NCI-H510A (cell line): ENCODE measurements at regions not wholly inside any gene's neighbourhood (a gene's known extent, or its start where the extent isn't known, plus 50 kb on each side); places are given as distances from the start of the nearest gene placed in this dataset.
"Not testable (repeated sequence)": the region's sequence is repeated elsewhere in the genome, so short reads cannot be mapped to it uniquely, and the experiment has no call there.

Experiments used
- DNase-seq: peaks from one replicate; lab custom pipeline; 2025; lab: John Stamatoyannopoulos, UW

DNA sequence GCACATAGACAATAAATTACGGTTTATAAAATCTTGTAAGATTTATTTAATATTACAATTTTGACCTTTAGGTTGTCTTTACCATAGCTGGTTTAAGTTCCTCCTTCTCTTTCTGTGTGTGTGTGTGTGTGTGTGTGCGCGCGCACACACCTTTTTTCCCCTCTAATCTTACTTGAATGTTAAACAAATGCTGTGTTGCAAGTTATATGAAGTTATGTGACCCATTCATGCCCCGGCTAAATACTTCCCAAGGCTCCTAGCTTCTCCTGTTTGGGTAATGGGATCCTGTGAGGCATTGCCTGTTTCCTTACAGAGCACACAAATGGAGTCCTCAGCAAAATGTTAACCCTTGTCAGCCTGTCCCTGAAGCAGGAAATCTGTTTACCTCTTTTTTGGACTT, 125.6 kb upstream of the ZNF608 start:
- no peak for DNase-seq

DNA sequence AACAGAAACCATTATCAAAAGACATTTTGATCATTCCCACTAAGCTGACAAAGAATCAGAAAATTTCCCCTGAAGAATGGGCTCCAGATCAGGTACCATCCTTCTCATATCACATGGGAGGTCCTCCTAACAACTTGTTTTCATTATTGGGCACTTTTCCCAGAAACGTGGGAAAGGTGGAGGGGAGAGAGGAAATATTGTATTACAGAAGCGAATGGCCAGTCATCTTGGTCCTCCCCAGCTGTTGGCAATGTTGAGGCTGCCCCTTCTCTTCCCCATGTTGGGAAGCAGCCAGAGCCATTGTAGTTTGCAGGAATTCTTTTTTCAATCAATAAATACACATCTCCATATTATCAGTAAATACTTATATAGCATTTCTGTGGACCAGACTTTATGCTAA, 126.2 kb upstream of the ZNF608 start:
- DNase-seq: no peak

DNA sequence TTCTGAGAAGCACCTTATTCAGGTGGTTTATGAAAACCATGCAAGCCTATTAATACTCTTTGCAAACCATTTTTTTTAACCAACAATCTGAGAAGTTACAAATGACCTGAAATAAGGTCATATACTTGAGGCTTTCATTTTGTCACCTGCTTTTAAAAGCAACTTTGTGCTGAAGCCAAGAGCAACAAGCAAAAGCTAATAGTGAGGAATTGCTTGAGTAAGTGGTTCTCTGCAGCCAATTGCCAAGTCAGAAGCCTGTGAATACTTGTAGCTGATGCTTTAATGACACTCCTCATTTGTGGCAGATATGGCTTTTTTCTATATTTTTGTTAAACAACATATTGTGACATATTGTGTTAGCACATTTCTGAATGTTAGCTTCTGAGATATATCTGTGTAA, 126.7 kb upstream of the ZNF608 start:
- no peak for DNase-seq

DNA sequence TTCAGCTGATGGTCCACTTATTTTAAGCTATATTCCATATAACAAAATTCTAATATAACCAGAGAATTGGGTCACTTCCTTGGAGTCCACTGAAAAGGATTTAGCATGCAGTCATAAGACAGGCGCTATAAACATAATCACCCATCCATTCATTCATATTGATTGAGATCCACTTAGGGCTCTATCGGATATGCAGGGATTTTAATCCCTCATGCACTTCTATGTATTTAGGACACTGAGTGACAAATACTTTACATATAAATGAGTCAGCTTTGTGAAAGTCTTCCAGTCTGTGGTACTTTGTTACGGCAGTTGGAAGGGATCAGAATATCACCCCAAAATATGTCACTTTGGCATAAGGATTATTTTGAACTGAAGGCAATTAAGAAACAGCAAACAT, 127.3 kb upstream of the ZNF608 start:
- no peak for DNase-seq

DNA sequence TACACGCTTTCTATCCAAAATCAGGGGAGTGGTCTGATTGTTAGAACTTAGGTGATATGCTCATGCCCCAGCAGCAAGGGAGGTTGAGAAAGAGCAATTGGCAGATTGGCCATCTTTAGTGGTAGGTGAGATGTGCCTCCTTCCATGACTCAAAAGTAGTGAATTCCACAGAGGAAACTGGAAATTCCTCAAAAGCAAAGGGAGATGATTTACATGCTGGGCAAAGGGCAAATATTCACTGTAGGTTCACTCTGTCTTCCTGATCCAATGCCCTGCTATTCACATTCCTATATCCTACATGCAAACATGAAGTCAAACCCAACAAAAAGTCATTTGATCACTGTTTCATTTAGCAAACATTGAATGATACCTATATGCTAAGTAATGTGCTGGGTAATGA, 130.1 kb upstream of the ZNF608 start:
- DNase-seq: no peak

DNA sequence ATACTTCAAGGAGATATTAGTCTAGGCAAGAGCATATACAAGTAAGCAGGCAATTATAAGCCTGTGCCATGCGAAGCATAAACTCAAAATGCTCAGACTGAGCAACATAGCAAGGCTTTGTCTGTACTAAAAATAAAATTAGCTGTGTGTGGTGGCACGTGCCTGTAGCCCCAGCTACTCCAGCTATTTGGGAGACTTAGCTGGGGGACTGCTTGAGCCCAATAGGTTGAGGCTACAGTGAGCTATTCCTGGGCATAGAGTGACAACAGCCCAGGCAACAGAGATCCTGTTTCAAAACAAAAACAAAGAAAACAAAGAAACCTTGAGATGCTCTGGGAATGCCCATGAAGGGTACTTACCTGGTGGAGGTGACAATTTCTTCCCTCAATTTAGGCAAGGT, 130.5 kb upstream of the ZNF608 start:
- no peak for DNase-seq

DNA sequence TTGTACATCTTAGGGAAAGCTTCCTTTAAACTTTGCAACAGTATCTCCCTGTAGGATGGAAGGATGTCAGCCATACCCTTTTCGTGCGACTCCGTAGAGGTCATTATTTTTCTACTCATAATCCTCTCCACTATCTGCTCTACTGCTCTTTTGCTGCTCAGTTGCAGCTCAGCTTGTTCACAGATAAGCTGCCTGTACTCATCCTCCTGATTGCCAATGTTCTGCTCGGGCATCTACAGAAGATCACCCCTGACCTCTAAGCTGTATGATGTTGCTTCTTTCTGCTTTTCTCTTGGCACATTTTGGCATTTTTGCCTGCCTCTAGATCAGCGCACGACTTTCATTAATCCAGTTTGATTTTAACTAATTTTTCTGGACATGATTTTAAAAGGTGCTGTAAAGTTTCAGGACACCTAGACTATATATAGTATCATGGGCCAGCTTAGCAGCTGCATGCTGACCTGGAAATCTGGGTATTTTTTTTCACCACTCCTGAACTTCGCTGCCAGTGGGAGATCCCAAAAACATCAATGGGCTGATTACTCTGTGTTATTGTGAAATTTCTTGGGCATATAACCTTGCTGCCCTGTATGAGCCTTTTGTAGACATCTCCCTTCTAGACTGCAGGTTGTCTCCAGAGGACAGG, 131.2 kb upstream of the ZNF608 start:
- DNase-seq: no peak

DNA sequence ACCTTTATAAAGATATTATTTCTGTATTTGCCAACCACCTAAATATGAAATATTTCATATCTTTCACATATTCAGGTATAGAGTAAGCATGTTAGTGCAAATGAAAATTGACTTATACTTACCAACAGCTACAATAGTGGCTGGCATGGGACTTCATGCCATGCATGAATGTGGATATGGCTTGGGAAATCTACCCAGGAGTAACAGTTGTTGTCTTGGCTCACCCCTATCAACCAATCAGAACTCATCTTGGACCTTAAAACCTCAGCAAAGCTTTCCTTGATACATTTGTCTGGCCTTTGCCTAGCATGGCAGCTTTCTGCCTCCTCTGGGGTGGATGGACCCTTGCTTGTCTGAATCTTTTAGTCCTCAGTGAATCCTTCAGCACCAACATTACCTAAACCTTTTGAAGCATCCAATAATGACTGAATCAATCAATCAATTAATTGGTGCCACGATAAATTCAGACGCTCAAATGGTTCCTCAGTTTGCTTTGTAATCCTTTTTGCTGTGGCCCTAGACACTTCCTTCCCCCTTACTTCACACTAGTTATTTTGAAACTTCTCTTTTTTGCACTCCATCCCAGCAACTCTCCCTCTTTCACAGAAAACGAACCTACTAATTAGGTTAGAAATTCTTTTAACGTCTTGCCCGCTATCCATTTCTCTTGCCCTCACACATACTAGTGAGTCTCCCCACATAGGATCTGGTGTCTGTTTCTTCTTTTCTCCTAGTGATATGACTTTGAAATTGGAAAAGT, 132.3 kb upstream of the ZNF608 start:
- DNase-seq: no peak

DNA sequence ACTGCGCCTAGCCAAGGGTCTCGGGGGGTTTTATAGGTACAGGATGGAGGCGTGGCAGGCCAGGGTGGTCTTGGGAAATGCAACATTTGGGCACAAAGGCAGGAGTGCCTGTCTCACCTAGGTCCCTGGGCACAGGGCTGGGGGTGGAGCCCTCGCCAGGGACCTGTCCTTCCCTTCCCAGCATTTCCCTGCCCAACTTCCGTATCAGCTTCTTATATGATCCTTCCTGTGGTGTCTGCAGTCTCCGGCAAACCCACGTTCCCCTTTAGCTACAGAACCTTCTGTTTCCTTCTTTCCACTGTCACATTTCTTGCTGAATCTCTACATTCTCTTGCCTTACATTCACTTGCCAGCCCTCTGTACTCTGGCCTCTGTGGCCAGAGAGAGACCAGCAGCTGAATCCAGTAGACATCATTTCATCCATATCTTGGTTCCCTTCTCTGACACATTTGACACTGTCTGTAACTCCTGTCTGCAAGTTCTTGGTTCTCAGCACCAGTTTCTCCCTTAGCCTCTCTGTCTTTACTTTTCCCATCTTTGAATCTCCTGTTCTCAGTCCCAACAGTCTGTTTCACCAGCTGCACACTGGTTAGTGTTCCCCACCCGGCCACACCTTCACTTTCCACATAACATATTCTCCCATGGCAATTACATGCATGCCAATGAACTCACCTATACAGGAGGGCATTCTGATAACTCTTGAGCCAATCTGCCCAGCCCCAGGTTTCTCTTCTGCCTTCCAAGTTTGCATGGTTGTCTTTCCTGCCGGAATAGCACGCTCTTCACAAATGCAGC, 134.7 kb upstream of the ZNF608 start:
- DNase-seq: no peak

DNA sequence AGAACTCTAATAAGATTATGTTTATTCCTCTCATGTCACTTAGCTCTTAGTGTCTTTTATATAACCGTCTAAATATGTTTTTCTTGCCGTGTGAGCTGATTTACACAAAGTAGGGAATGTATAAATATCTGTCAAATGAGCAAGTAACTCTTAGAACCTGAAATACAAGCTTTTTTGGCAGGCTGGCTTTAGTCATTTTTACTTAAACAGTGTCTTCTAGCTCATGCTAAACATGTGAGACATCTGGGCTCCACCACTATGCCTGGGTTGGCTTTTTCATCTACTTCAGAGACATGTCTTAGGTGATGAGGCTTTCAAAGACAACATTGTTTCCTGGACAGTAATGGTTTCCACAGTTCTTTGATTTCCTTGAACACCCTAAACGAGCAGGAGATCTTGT, 137.2 kb upstream of the ZNF608 start:
- no peak for DNase-seq

DNA sequence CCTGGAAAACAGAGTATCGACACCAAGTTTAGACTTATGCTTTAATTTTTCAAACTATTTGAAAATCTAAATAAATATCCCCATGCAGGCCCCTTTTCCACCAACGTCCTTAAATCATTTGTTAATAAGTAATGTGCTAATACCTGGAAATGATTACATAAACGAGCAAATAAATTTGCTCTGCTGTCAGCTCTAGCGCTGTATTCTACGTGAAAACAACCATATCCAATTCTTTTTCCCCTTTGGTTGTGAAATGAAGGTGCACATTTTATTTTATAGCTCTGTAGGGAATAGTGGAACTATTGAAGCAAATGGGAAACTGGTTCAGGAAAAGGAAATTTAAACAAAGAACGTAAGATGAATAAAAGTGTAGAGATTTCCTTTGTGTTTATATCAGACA, 137.7 kb upstream of the ZNF608 start:
- DNase-seq: no peak

DNA sequence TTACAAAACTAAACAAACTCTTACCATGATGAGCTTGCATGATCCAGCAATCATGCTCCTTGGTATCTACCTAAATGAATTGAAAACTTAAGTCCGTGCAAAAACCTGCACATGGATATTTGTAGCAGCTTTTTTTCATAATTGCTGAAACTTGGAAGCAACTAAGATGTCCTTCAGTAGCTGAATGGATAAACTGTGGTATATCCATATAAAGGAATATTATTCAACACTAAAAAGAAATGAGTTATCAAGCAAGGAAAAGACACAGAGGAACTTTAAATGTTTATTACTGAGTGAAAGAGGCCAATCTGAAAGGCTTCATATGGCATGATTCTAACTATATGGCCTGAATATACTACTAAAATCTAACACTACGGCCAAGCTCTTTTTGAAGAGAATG, 139.1 kb upstream of the ZNF608 start:
- DNase-seq: no peak

DNA sequence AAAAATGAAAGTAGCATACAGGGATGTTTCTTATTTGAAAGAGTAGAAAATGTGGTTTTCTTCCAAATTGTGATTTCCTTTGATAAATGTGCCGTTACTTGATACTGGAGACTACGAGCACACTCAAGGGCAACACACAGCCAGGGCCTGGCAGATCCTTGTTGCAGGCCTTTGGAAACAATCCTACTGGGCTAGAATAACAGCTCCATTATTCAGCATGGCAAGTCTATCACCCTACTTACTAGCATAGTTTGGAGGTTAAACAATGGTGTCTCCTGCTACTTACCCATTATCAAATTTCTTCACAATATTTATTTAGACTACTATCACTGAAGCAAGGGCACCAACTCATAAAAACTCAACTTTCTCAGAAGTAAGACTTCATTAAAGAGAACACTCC, 140.8 kb upstream of the ZNF608 start:
- DNase-seq: no peak

DNA sequence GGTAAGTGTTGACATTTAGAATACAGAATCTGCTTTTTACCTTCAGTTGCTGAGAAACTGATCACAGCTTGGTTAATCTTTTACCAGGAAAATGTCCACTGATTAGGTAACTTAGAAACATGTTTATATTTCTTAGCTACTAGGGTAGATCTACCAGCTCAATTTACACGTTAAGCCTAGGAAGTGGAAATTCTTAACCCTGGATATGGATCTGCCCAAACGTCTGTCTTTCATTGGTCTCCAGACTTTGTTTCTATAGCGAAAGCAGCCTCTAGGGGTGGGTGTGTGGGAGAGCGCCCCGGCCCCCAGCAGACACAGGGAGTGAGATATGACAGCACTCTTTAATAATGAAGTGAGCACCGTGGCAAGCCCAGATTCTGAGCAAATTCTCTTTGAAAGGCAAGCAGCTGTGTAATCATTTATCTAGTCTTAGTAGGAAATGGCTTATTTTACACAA, 141.6 kb upstream of the ZNF608 start:
- DNase-seq: no peak

DNA sequence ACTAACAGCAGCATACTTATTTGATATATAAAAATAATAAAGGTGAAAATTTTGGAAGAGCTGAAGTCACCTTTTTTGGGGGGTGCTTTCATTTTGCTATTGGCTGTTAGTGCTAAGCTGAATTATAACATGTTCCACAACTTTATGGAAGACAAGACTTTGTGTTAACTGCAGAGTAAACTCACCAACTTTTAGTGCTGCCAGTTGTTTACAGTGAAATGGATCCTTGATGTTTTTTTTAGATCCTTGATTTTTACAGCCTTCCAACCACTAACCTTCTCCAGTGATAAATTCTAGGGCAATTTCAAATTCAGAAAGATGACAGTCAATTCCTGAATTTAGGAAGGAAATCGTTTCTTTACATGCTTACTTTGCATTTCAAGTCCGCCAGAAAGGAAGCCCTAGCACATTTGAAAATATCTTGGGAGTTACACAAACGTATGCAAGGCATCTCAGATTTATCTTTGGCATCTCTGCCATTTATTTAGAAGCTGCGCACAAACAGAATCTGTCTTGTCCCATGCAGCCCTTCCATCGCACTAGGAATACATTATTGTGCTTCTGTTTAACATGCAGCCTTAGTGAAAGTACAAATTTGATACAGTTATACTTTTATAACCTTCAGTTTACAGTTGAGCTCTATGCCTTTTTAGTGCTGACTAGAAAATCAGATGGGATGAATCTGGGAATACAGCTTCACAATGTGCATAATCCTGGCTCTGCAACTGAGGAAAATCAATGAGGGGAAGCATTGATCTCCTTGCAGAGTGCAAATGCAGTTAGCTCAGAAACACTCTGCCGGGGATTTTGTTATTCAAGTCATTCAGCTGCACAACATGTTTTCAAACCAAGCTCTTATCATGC, 142.4 kb upstream of the ZNF608 start:
- no peak for DNase-seq

DNA sequence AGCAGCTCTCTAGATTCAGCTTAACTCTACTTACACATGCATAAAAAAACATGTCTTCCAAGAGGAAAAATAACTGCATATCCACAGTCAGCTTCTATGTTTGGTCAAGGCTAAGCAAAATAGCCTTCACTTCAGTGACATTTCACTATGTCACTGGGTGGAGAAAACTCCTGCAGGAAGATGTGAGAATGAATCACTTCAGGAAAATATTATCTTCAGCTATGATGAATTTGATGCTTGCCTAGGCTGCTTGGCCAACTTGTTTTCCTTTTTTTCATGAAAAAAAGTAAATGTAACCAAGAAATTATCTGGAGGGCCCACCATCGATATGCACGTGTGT, 143.0 kb upstream of the ZNF608 start:
- no peak for DNase-seq

DNA sequence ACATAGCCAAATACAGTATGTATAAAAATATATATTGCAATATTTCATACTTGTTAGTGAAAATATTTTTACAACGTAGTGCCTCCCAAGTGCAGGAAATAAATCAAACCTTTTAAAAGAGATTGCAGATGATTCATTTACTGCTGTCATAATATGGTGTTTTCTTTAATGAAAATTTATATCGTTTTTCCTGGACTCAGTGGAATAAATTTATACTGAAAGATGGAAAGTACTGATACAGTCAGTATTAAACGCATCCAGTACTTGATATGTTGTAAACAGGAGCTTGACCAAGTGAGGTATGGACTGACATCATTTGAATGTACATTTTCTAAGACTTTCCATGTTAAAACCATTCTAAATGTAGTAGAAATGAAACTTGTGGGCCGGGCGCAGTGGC, 143.4 kb upstream of the ZNF608 start:
- no peak for DNase-seq

DNA sequence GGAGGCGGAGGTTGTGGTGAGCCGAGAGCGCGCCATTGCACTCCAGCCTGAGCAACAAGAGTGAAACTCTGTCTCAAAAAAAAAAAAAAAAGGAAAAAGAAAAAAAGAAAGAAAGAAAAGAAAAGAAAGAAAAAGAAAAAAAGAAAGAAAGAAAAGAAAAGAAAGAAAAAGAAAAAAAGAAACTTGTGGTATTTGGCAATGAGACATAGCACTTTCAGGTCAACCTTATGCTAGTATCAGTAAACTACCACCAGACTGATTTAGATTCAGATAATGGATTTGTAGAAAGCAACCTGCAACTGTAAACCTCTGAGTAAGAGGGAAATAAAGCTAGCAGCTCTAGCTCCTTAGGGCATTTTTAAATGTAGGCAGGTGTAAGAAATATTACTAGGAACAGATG, 144.0 kb upstream of the ZNF608 start:
- not testable (repeated sequence) for DNase-seq

DNA sequence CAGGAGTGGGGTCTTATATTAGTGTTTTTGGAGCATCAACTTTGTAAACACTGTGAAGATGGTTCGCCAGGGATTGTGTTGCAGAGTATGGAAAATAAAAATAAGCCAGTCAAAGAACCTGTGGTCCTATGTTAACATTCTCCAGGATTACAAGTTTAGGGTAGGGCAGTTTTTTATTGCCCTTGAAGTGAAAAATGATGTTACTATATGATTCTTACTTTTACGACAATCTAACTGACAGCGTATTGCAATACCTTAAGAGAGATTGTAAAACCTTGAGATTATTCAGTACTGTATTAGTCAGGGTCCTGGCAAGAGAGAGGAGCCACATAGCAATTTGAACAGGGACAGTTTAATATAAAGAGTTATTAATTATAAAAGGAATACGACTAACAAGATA, 144.7 kb upstream of the ZNF608 start:
- no peak for DNase-seq

DNA sequence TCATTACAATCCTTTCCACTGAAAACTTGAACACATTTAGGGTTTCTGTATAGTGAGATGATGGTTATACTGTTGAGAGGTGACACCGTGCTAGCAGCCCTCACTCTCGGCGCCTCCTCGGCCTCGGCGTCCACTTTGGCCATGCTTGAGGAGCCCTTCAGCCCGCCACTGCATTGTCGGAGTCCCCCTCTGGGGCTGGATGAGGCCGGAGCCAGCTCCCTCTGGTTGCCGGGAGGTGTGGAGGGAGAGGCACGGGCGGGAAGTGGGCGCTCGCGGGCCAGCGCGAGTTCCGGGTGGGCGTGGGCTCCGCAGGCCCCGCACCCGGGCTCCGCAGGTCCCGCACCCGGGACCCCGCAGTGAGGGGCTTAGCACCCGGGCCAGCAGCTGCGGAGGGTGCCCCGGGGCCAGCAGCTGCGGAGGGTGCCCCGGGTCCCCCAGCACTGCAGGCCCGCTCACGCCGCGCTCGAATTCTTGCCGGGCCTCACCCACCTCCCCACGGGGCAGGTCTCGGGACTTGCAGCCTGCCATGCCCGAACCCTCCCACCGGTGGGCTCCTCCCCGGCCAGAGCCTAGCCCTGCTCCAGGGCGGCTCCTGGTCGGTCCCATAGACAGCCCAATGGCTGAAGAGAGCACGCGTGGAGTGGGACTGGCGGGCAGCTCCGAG, 145.9 kb upstream of the ZNF608 start:
- no peak for DNase-seq

DNA sequence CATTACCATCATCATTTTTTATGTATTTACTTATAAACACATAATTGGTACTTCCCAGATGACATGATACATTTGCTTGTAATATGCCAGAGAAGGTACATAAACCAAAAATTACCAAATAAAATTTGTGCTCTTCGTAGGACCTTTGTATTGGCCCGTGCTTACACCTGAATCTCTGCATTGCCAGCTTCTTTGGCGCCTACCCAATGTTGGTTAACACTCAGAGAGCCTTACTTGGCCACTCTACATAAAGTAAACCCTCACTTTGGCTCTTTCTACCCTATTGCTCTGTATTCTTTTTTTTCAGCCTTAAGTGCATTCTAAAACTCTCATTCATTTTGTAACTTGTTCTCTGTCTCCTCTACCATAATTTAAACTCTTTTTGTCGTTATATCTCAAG, 148.1 kb upstream of the ZNF608 start:
- DNase-seq: no peak

DNA sequence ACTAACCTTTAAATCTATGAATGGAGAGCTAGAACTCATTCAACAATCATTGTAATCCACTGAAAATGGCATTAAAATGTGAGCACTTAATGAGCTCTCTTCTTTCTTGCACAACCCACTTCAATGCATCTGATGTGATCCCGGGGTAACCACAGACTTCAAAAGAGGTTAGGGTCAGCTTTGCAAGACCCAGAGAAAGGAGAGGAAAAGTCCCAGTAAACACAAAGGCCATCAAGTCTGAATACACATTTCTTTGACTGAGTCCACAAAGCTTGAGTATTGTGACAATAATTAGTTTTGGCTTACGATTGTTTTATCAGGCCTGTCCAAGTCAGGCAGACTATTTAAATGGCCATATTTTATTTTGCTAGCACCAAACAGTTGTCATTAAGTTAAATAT, 148.8 kb upstream of the ZNF608 start:
- no peak for DNase-seq
